Neuronal stem cell (in vitro differentiated cells): ENCODE measurements at regions not wholly inside any gene's neighbourhood (a gene's known extent, or its start where the extent isn't known, plus 50 kb on each side); places are given as distances from the start of the nearest gene placed in this dataset.

Source experiments
- DNase-seq: peaks from one replicate; pipeline ENCODE4 v3.0.0-alpha.2; 2013; ENCODE audit warnings: low spot score
- H2AFZ ChIP-seq: one replicate; pipeline ENCODE4 v1.6.1; 2013; ENCODE audit warnings: mild to moderate bottlenecking, low read length, inconsistent platforms
- H2AK5ac ChIP-seq: 2 replicates; pipeline ENCODE4 v1.6.1; 2013; ENCODE audit warnings: low read depth, mild to moderate bottlenecking, inconsistent platforms, low read length, moderate library complexity, mixed read lengths
- H2BK120ac ChIP-seq: 2 replicates; pipeline ENCODE4 v1.6.1; 2013; ENCODE audit warnings: low read depth, mild to moderate bottlenecking, inconsistent platforms, low read length, moderate library complexity, mixed read lengths
- H2BK12ac ChIP-seq: one replicate; pipeline ENCODE4 v1.6.1; 2013; ENCODE audit warnings: low read length, inconsistent platforms
- H2BK15ac ChIP-seq: 2 replicates; pipeline ENCODE4 v1.6.1; 2013; ENCODE audit warnings: mild to moderate bottlenecking, low read length, inconsistent platforms, mixed read lengths
- H2BK5ac ChIP-seq: one replicate; pipeline ENCODE4 v1.6.1; 2013; ENCODE audit warnings: inconsistent platforms, mild to moderate bottlenecking, low read length, moderate library complexity
- H3K14ac ChIP-seq: one replicate; pipeline ENCODE4 v1.6.1; 2013; ENCODE audit warnings: low read length, inconsistent platforms
- H3K18ac ChIP-seq: 2 replicates; pipeline ENCODE4 v1.6.1; 2013; ENCODE audit warnings: low read length, inconsistent platforms
- H3K23ac ChIP-seq: 2 replicates; pipeline ENCODE4 v1.6.1; 2013; ENCODE audit warnings: low read depth, mild to moderate bottlenecking, mixed read lengths, low read length, inconsistent platforms; ENCODE audit not compliant: poor library complexity
- H3K27ac ChIP-seq: replicated peaks from 3 replicates; pipeline ENCODE4 v1.5.1; 2013; ENCODE audit warnings: low read length, inconsistent platforms
- H3K27me3 ChIP-seq, 3 experiments: 2 replicates each; pipeline ENCODE4 v1.6.1; 2013; ENCODE audit warnings: low read length in 3 of 3, mild to moderate bottlenecking in 2 of 3, inconsistent platforms in 1 of 3, low read depth in 1 of 3, mixed read lengths in 1 of 3, moderate library complexity in 1 of 3; ENCODE audit not compliant: control insufficient read depth in 3 of 3, insufficient read depth in 3 of 3
- H3K36me3 ChIP-seq, 2 donors: replicated peaks in 1 of 2; 2 replicates each; pipeline ENCODE4 v1.6.1; 2013; ENCODE audit warnings: low read length in 2 of 2; ENCODE audit not compliant: control insufficient read depth in 2 of 2, insufficient read depth in 2 of 2
- H3K4ac ChIP-seq: 2 replicates; pipeline ENCODE4 v1.6.1; 2013; ENCODE audit warnings: inconsistent platforms, mild to moderate bottlenecking, low read length, moderate library complexity
- H3K4me1 ChIP-seq, 2 donors: 1 replicate in 1 of 2; 2 replicates in 1 of 2; pipeline ENCODE4 v1.6.1; 2013; ENCODE audit warnings: low read length in 2 of 2, low read depth in 1 of 2; ENCODE audit not compliant: control insufficient read depth in 2 of 2, insufficient read depth in 1 of 2
- H3K4me2 ChIP-seq: one replicate; pipeline ENCODE4 v1.6.1; 2013; ENCODE audit warnings: mild to moderate bottlenecking, low read length, inconsistent platforms; ENCODE audit not compliant: insufficient read depth, poor library complexity, severe bottlenecking
- H3K4me3 ChIP-seq, 2 donors: 2 replicates each; pipeline ENCODE4 v1.5.1; 2013; ENCODE audit warnings: low read length in 2 of 2, mild to moderate bottlenecking in 2 of 2, inconsistent platforms in 1 of 2, moderate library complexity in 1 of 2
- H3K79me1 ChIP-seq: one replicate; pipeline ENCODE4 v1.6.1; 2013; ENCODE audit warnings: low read depth, mild to moderate bottlenecking, inconsistent platforms, low read length, moderate library complexity
- H3K9ac ChIP-seq: one replicate; pipeline ENCODE4 v1.6.1; 2013; ENCODE audit warnings: mild to moderate bottlenecking, low read depth, low read length, inconsistent platforms; ENCODE audit not compliant: poor library complexity
- H3K9me3 ChIP-seq, 2 donors: replicated peaks in 1 of 2; 2 replicates each; pipeline versions ENCODE3 to v1.6.1; 2013; ENCODE audit warnings: low read length in 2 of 2, mild to moderate bottlenecking in 2 of 2, inconsistent platforms in 1 of 2, low read depth in 1 of 2, mixed read lengths in 1 of 2, moderate library complexity in 1 of 2; ENCODE audit not compliant: control insufficient read depth in 2 of 2, insufficient read depth in 1 of 2
- H4K8ac ChIP-seq: one replicate; pipeline ENCODE4 v1.6.1; 2013; ENCODE audit warnings: low read depth, mild to moderate bottlenecking, inconsistent platforms, low read length, moderate library complexity
- H4K91ac ChIP-seq: one replicate; pipeline ENCODE4 v1.6.1; 2013; ENCODE audit warnings: low read length, low read depth, mild to moderate bottlenecking, inconsistent platforms; ENCODE audit not compliant: poor library complexity
- WGBS, 2 donors: extraction: QIAGEN DNeasy Blood & Tissue Kit; methylation state at CpG; one replicate each; pipeline ENCODE4 v1.1.7; 2013; ENCODE audit warnings: missing lambda C conversion rate in 2 of 2, mixed read lengths in 1 of 2; ENCODE audit not compliant: insufficient read length in 2 of 2, insufficient replicate concordance in 1 of 2; ENCODE audit errors: extremely low coverage in 2 of 2; 5-methylcytosine and 5-hydroxymethylcytosine counted together

GRCh38 chr5:83001796-83002381, 75.3 kb downstream of the TMEM167A start:
- H2AFZ ChIP-seq, result no peak overlapping the region
- H3K4me3 ChIP-seq, result no peak overlapping the region

GRCh38 chr5:83000922-83001321, 76.3 kb downstream of the TMEM167A start:
- Histone ChIP-seq H3K4me2 (no peak overlapping the region), H3K23ac (no peak overlapping the region), H2AFZ (no peak overlapping the region), H2BK15ac (no peak overlapping the region), H3K27ac (no peak overlapping the region), H2BK120ac (no peak overlapping the region), H3K4ac (no peak overlapping the region), H3K36me3 (no peaks in the 10 kb centered on the region), H3K9me3 (peaks cover 0 to 4% of the 10 kb centered on the region in 2 donors), H3K4me1 (peaks cover 4 to 6% of the 10 kb centered on the region in 2 donors), H2BK12ac (no peak overlapping the region), H3K9ac (no peak overlapping the region), H2AK5ac (no peak overlapping the region), H3K4me3 (no peak overlapping the region), H3K27me3 (no peaks in the 10 kb centered on the region), H4K91ac (no peak overlapping the region), H3K79me1 (no peaks in the 10 kb centered on the region), H4K8ac (no peak overlapping the region), H3K14ac (no peak overlapping the region), H3K18ac (no peak overlapping the region), H2BK5ac (no peak overlapping the region)
- no CpG with 5 or more reads among the region's 1 CpG for WGBS, 2 donors
- DNase-seq, result no peak

More at GRCh38 chr5:83001796-83002381, 75.3 kb downstream of the TMEM167A start:
- Histone ChIP-seq H2BK12ac (no peak overlapping the region), H3K4ac (no peak overlapping the region), H4K8ac (no peak overlapping the region), H3K36me3 (no peaks in the 10 kb centered on the region), H2AK5ac (no peak overlapping the region), H2BK5ac (no peak overlapping the region), H3K9me3 (peaks cover 0 to 4% of the 10 kb centered on the region in 2 donors), H3K9ac (no peak overlapping the region), H2BK120ac (no peak overlapping the region), H3K27me3 (no peaks in the 10 kb centered on the region), H3K23ac (no peak overlapping the region), H4K91ac (no peak overlapping the region), H3K4me2 (no peak overlapping the region), H3K4me1 (peaks cover 4 to 6% of the 10 kb centered on the region in 2 donors), H3K79me1 (no peaks in the 10 kb centered on the region), H3K18ac (no peak overlapping the region), H2BK15ac (no peak overlapping the region), H3K14ac (no peak overlapping the region), H3K27ac (no peak overlapping the region)
- WGBS, 2 donors, result no CpG with 5 or more reads among the region's 9 CpGs
- no peak for DNase-seq

DNA sequence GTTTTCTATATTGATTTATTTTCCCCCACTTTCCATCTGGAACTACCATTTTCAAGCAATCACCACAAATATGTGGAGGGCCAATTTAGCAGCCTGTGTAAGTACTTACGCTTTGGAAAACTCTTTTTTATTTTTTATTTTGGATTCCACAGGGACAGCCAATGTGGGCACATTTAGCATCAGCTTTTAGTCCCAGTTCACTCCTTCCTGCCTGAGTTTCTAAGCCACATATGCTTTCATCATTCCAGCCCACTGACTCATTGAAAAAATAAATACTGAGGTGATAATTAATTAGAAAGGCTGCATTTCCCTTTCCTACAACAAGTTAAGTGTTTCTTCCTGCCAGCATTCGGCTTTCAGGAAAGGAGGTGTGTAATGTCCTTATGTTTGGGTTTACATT, 76.8 kb downstream of the TMEM167A start:
- H3K4me3 ChIP-seq, result no peak overlapping the region
- no peak overlapping the region for H2AFZ ChIP-seq
- no peak overlapping the region for H2BK12ac ChIP-seq
- no CpG with 5 or more reads among the region's 2 CpGs for WGBS, 2 donors
- no peak overlapping the region for H3K4me2 ChIP-seq
- H3K18ac ChIP-seq, result no peak overlapping the region
- H3K79me1 ChIP-seq, result no peaks in the 10 kb centered on the region
- no peaks in the 10 kb centered on the region for H3K27me3 ChIP-seq
- H3K9ac ChIP-seq, result no peak overlapping the region
- H3K9me3 ChIP-seq, result peaks cover 0 to 4% of the 10 kb centered on the region in 2 donors
- no peaks in the 10 kb centered on the region for H3K36me3 ChIP-seq
- no peak overlapping the region for H3K14ac ChIP-seq
- H3K4me1 ChIP-seq, result peaks cover 4 to 6% of the 10 kb centered on the region in 2 donors
- DNase-seq, result no peak
- no peak overlapping the region for H2AK5ac ChIP-seq
- H4K8ac ChIP-seq, result no peak overlapping the region
- H2BK5ac ChIP-seq, result no peak overlapping the region
- no peak overlapping the region for H2BK120ac ChIP-seq
- no peak overlapping the region for H2BK15ac ChIP-seq
- no peak overlapping the region for H3K23ac ChIP-seq
- H4K91ac ChIP-seq, result no peak overlapping the region
- H3K27ac ChIP-seq, result no peak overlapping the region
- H3K4ac ChIP-seq, result no peak overlapping the region

- peaks cover 0 to 4% of the 10 kb centered on the region in 2 donors for H3K9me3 ChIP-seq
- H2BK5ac ChIP-seq, result no peak overlapping the region
- H3K4me3 ChIP-seq, result no peak overlapping the region
- H3K23ac ChIP-seq, result no peak overlapping the region
- H3K27ac ChIP-seq, result no peak overlapping the region
- H3K36me3 ChIP-seq, result no peaks in the 10 kb centered on the region
- H4K8ac ChIP-seq, result no peak overlapping the region
- no peak overlapping the region for H3K9ac ChIP-seq
- H4K91ac ChIP-seq, result no peak overlapping the region
- no peak overlapping the region for H2AFZ ChIP-seq
- H2AK5ac ChIP-seq, result no peak overlapping the region
- H2BK15ac ChIP-seq, result no peak overlapping the region
- H2BK120ac ChIP-seq, result no peak overlapping the region
- no peak for DNase-seq
- WGBS, 2 donors, result no CpG with 5 or more reads among the region's 1 CpG
- H3K4me1 ChIP-seq, result peaks cover 0 to 2% of the 10 kb centered on the region in 2 donors
- no peak overlapping the region for H3K4me2 ChIP-seq
- H3K18ac ChIP-seq, result no peak overlapping the region
- no peak overlapping the region for H3K14ac ChIP-seq
- no peak overlapping the region for H2BK12ac ChIP-seq
- no peak overlapping the region for H3K4ac ChIP-seq
- H3K27me3 ChIP-seq, result no peaks in the 10 kb centered on the region
- H3K79me1 ChIP-seq, result no peaks in the 10 kb centered on the region
Observed at GRCh38 chr5:82993416-82993815, 83.8 kb downstream of the TMEM167A start.
